Left ventricle myocardium inferior (tissue), 1 donor: ENCODE measurements at regions not wholly inside any gene's neighbourhood (a gene's known extent, or its start where the extent isn't known, plus 50 kb on each side); places are given as distances from the start of the nearest gene placed in this dataset.
"Not testable (repeated sequence)": the region's sequence is repeated elsewhere in the genome, so short reads cannot be mapped to it uniquely, and the experiment has no call there.

Experiments
- DNase-seq: peaks from one replicate; pipeline ENCODE4 v3.0.0-alpha.2; 2020
- H3K27ac ChIP-seq: fragments of 200-600 bp; replicated peaks from 2 replicates; pipeline ENCODE4 v1.8.0; 2021
- H3K27me3 ChIP-seq: fragments of 200-600 bp; 2 replicates; pipeline ENCODE4 v1.8.0; 2021; ENCODE audit warnings: low read depth
- H3K36me3 ChIP-seq: fragments of 200-600 bp; 2 replicates; pipeline ENCODE4 v1.8.0; 2021
- H3K4me1 ChIP-seq: fragments of 200-600 bp; 2 replicates; pipeline ENCODE4 v1.8.0; 2021
- H3K4me3 ChIP-seq: fragments of 200-600 bp; 2 replicates; pipeline ENCODE4 v1.8.0; 2021; ENCODE audit warnings: mild to moderate bottlenecking, moderate library complexity
- H3K9me3 ChIP-seq: fragments of 200-600 bp; replicated peaks from 2 replicates; pipeline ENCODE4 v1.8.0; 2021
- CTCF ChIP-seq: fragments of 200-600 bp; IDR thresholded peaks from 2 replicates; pipeline ENCODE4 v1.8.0; 2021; ENCODE audit warnings: antibody characterized with exemption, mild to moderate bottlenecking, borderline replicate concordance
- intact Hi-C: fragments of 100-400 bp; cut with micrococcal nuclease; formaldehyde crosslinking; loops from one replicate; pipeline ENCODE4 v1.11.0; 2022
- donor health status: DM: no; HTN: yes; CAD: no; lungs with severe emphysema.

DNA sequence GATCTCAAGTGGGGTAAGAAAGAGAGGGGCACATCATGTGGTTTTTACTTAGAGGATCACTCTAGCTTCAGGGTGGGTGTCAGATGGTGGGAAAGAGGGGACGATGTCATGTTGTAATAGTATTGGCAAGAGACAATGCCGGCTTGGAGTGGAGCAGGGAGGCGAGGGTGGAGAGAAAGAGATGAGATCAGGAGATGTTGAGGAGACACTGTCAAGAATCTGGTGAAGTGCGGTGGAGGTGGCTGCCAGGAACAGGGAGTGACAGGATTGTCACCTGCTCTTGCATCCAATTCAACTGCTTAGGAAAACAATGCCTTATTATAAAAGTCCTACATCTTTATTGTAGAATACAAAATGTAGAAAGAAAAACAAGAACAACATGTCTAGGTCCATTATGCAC lies 63.0 kb upstream of the MKI67 start:
- Histone ChIP-seq H3K4me1 (no peaks in the 10 kb centered on the region), H3K27me3 (peaks cover 95% of the 10 kb centered on the region), H3K9me3 (no peaks in the 10 kb centered on the region), H3K27ac (no peak overlapping the region), H3K36me3 (no peaks in the 10 kb centered on the region), H3K4me3 (no peak overlapping the region)
- TF ChIP-seq CTCF: no peak
- intact Hi-C loops: no loop called here
- DNase-seq: no peak

- intact Hi-C loops: no loop called here
- DNase-seq: no peak
- no peak for TF ChIP-seq CTCF
- Histone ChIP-seq H3K9me3 (no peaks in the 10 kb centered on the region), H3K4me1 (no peaks in the 10 kb centered on the region), H3K27ac (no peak overlapping the region), H3K4me3 (no peak overlapping the region), H3K36me3 (no peaks in the 10 kb centered on the region), H3K27me3 (peaks cover 92% of the 10 kb centered on the region)
Observed at GRCh38 chr10:128191847-128192246, 65.6 kb upstream of the MKI67 start.

- H3K27me3 ChIP-seq: peaks cover 77% of the 10 kb centered on the region
- H3K27ac ChIP-seq, H3K36me3 ChIP-seq, H3K9me3 ChIP-seq, intact Hi-C loops, DNase-seq, H3K4me3 ChIP-seq, H3K4me1 ChIP-seq: not testable (repeated sequence)
Observed at GRCh38 chr10:128201826-128202225, 75.6 kb upstream of the MKI67 start.

- no peaks in the 10 kb centered on the region for H3K4me1 ChIP-seq
- no peak for DNase-seq
- H3K36me3 ChIP-seq: no peaks in the 10 kb centered on the region
- no peak overlapping the region for H3K4me3 ChIP-seq
- H3K9me3 ChIP-seq: no peaks in the 10 kb centered on the region
- H3K27ac ChIP-seq: no peak overlapping the region
- H3K27me3 ChIP-seq: peaks cover 81% of the 10 kb centered on the region
- no peak for TF ChIP-seq CTCF
- intact Hi-C loops: no loop called here
Observed at GRCh38 chr10:128203028-128203427, 76.8 kb upstream of the MKI67 start.

DNA sequence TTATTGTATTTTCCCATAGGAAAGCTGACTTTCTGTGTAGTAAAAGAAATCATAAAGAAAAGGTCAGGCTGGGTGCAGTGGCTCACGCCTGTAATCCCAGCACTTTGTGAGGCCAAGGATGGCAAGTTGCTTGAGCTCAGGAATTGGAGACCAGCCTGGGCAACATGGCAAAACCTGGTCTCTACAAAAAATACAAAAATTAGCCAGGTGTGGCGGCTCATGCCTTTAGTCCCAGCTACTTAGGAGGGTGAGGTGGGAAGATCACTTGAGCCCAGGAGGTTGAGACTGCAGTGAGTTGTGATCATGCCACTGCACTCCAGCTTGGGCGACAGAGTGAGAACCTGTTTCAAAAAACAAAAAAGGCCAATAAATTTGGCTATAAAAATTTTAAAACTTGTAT lies 79.4 kb upstream of the MKI67 start:
- H3K9me3 ChIP-seq, H3K27ac ChIP-seq, intact Hi-C loops, H3K36me3 ChIP-seq, H3K4me1 ChIP-seq, DNase-seq, H3K4me3 ChIP-seq: not testable (repeated sequence)
- H3K27me3 ChIP-seq: peaks cover 66% of the 10 kb centered on the region

- no peak for TF ChIP-seq CTCF
- Histone ChIP-seq H3K4me1 (peaks cover 14% of the 10 kb centered on the region), H3K4me3 (no peak overlapping the region), H3K36me3 (no peaks in the 10 kb centered on the region), H3K27me3 (peaks cover 57% of the 10 kb centered on the region), H3K9me3 (no peaks in the 10 kb centered on the region), H3K27ac (no peak overlapping the region)
- no peak for DNase-seq
- intact Hi-C loops: no loop called here
Observed at GRCh38 chr10:128206676-128207075, 80.5 kb upstream of the MKI67 start.

- Histone ChIP-seq H3K27me3 (peaks cover 36% of the 10 kb centered on the region), H3K36me3 (no peaks in the 10 kb centered on the region), H3K4me1 (peaks cover 14% of the 10 kb centered on the region), H3K27ac (no peak overlapping the region), H3K4me3 (peak overlapping the region; percentile 80), H3K9me3 (no peaks in the 10 kb centered on the region)
- intact Hi-C loops: no loop called here
- no peak for DNase-seq
- TF ChIP-seq CTCF: no peak
Observed at GRCh38 chr10:128209862-128210214, 83.6 kb upstream of the MKI67 start.
